Stimulated activated CD4-positive, alpha-beta T cell treated with anti-CD3 and anti-CD28 coated beads, Interleukin-12 subunit alpha, Interleukin-12 subunit beta, amount 100 ng/mL, for 4 hours (primary cell): ENCODE measurements at regions not wholly inside any gene's neighbourhood (a gene's known extent, or its start where the extent isn't known, plus 50 kb on each side); places are given as distances from the start of the nearest gene placed in this dataset.
"Not testable (repeated sequence)": the region's sequence is repeated elsewhere in the genome, so short reads cannot be mapped to it uniquely, and the experiment has no call there.

Source experiments
- DNase-seq: peaks from one replicate; pipeline ENCODE4 v3.0.0-alpha.2; 2020

DNA sequence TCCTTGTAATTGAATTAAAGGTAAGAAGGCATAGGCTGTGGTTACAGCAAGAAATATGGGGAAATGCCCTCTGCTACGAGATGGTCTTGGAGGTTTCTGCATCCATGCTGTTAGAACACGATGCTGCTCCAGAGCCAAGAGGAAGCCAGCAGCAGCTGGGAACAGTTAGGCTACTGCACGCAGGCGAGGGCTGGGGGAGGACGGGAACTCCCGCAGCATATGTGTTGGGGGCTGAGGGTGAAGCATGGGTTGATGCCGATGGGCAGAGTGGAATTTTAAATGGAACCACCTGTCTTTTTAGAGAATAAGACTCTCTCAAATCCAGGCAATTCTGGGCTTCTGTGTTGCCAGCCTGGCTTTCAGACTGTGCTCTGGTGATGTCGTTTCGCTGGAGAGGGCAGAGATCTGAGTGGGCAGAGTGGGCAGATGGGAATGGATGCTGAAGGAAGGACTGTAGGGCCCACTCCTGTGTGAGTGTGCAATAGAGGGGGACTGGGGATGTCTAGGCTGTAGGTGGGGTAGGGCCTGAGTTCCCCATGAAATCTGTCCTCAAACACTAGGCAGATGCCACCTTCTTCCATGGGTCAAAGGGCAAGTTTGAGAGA is 417.0 kb upstream of the TPM1 start:
- no peak for DNase-seq

- DNase-seq, result no peak
These were observed 415.6 kb upstream of the TPM1 start for GRCh38 chr15:62626903-62627302.

- DNase-seq, result no peak
These were observed 411.3 kb upstream of the TPM1 start for GRCh38 chr15:62631076-62631724.

DNA sequence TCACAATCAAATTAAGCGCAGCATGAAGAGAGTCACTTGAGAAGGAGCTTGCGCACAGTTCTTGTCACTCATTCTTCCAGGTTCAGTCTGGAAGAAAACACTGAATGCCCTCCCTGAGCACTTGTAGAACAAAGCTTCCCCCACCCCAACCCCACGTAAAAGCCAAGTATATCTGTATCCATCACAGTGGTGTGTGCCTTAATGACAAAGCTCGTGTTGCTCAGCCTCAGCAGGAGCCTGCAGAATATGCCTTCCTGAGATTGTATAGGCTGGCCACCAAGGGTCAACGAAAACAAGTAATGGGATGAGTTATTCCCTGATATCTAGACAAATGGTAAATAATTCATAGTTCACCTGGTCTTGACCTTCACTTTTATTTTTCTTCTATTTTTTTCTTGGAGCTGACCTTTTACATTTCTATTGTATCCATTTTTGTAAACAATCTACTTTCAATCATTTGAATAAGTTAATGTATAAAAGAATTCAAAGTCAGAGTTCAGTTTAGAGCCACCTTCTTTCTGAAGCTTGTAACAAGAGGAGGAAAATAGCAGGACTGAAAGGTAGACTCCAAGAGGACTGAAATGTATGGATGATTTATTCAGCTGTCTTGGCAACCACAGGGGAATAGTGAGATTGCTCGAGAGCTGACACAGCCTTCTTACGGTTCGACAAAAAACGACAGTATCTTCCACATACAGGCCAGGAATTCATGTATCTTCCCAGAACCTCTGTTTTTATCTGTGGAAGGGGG is 405.5 kb upstream of the TPM1 start:
- DNase-seq, result no peak

- no peak for DNase-seq
These were observed 405.0 kb upstream of the TPM1 start for GRCh38 chr15:62637574-62637897.

- DNase-seq, result no peak
These were observed 404.5 kb upstream of the TPM1 start for GRCh38 chr15:62637950-62638619.

- no peak for DNase-seq
These were observed 403.1 kb upstream of the TPM1 start for GRCh38 chr15:62639432-62639831.

DNA sequence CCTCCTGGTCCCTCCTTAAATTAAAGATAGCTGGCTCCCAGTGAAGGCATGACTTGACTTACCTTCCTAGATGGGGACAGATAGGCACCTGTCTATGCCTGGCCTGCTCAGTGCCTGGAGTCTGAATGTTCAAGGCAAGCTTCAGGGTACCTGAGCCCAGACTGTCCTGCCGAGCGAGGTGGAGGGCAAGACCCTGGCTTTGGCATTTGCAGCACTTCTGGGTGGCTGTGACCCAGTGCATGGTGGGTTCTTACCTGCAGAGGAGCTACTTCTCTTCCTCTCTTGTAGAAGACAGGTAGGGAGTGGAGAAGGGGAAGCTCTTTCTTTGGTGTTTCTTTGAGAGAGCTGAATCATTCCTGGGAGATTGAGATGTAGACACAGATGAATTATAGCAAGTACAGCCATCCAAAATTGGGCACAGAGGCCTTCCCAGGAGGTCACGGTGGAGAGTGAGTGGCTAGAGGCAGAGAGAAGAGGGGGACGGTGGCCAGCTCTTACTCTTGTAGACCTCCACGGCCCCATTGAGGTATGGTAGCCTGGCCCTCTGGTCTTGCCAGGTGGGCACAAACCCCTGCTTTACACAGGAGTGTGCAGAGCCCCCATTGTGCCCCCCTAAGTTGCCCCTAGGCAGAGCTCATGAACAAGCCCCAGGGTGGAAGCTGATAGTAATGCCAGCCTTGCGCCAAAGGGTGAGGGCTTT is 402.5 kb upstream of the TPM1 start:
- no peak for DNase-seq

DNA sequence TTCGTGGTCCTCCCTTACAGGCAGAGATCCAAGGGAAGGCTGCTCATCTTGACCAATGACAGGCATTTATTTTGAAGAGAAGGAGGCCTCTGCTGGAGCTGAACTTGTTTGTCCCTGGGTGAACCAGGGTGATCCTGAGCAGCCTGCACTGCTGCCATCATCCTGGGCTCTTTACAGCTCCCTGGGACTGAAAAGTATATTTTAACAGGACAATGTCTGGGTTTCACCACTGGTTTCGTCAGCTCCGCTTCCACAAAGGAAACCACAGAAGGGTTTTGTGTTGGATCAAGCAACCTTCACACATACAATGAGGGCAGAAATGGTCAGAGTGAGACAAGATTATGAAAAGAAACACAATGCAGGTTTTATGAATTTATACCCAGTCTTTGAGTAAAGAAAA is 400.7 kb upstream of the TPM1 start:
- DNase-seq, result no peak

GRCh38 chr15:62643572-62643971 is 399.0 kb upstream of the TPM1 start:
- DNase-seq, result no peak

GRCh38 chr15:62644216-62644888 is 398.2 kb upstream of the TPM1 start:
- no peak for DNase-seq

GRCh38 chr15:62644889-62645742 is 397.4 kb upstream of the TPM1 start:
- no peak for DNase-seq

DNA sequence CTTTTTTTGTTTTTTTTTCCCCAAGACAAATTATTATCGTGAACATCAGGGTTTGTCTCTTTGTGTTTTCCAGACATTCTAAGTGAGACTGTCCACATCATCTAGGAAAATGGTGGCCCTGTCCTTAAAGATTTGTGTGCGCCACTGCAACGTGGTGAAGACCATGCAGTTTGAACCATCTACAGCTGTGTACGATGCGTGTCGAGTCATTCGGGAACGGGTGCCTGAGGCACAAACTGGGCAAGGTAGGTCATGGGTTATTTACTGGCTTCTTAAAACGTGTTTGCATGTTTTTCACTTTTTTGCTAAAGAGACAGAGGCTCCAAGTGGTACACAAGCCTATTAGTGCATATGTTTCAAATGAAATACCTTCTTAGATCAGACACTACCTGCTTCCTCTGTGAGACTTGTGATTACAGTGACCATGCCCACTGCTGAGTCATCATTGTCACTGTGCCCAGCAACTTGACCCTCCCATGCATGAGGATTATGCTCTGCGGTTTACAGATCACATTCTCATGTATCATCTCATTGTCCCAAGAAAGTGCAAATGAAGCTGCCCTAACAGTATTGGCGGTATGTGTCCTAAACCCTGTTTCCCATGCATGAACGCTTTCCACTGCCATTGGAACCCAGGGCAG is 395.2 kb upstream of the TPM1 start:
- DNase-seq, result no peak

DNA sequence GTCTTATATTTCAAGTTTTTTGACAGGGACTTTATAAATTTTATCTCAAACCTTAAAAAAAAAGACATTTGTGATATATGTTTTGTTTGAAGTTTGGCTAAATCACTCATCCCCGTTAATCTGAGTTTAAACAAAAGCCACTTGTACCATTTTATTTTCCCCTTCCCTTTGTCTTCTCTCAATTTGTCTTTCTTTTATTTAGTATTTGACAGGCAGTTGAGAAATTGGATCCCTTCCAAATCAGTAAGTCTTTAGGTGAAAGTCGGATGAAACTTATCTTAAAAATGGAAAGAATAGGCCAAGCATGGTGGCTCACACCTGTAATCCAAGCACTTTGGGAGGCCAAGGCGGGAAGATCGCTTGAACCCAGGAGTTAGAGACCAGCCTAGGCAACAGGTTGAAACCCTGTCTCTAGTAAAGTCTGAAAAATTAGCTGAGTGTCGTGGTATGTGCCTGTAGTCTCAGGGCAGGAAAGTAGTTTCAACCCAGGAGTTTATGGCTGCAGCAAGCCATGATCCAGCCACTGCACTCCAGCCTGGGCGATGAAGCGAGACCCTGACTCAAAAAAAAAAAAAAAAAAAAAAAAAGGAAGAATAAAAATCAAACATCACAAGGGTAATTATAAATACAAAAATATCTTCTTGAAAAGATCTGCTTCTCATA is 394.6 kb upstream of the TPM1 start:
- no peak for DNase-seq

DNA sequence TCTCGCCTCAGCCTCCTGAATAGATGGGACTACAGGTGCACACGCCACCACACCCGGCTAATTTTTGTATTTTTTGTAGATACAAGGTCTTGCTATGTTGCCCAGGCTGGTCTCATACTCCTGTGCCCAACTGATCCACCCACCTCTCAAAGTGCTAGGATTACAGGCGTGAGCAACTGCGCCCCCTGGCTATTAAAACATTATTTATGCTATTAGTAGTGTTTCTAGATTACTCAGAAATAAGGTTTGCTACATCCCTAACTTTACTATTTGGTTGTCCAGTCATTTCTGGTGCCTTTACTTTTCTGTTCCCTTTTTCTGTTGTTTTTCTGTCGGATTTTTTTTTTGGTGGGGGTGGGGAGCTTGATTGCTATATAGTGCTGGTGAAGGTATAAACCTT is 393.6 kb upstream of the TPM1 start:
- no peak for DNase-seq

DNA sequence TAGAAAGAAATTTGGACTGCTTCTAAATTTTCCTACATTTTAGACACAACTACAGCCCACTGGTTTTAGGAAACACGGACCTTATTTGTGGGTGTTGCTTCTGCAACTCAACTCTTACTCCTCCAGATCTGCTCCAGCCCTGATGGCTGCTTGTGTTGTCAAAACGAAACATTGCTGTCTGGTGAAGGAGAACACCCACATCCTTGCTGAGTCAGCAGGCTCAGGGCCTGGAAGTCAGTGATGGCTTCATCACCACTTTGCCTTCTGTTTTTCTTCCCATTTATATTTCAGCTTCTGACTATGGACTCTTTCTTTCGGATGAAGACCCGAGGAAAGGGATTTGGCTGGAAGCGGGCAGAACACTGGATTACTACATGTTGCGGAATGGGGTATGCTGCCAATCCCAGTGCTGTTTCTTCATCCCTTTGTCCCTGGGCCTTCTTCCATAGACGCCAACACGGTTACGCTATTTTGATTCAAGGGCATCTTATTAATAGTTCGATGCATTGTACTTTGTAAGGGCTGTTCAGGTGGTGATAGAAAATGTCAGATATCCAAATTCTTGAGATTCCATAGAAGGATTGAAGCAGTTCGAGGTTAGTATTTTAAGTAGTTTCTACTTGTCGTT is 392.6 kb upstream of the TPM1 start:
- DNase-seq, result peak; percentile 2

GRCh38 chr15:62653122-62653521 is 389.4 kb upstream of the TPM1 start:
- no peak for DNase-seq

DNA sequence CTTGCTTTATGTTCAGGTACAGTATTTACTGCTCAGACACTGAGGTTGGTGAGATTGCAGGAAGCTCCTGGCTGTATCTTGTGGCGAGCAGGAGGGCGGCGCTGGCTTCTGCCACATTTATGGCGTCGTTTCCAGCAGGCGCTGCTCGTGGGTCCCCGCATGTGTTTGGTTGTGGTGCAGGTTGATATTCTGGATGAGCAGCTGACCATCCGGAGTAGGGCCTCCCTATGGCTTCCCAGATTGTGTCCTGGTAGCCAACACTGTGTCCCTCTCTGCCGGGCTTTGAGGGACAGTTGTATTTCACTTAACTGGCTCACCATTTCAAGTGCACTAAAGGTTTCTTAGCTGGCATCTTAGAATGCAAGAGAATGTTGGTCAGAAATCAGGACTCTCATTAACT is 386.5 kb upstream of the TPM1 start:
- DNase-seq, result no peak

DNA sequence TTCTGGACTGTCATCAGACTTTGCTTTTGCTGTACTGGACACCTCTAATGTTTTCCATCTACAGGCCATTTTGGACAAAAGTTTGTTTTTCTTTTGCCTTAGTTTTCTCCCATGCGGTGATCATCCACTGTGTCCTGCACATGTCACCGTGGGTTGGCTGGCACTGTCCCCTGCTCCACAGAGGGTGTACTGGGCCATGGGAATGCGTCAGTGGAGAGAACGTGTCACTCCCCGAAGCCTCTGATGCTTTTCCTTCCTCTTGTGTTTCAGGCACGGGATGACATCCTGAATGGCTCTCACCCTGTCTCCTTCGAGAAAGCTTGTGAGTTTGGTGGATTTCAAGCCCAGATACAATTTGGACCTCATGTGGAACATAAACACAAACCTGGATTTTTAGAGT is 385.0 kb upstream of the TPM1 start:
- DNase-seq, result not testable (repeated sequence)

GRCh38 chr15:62658498-62658897 is 384.0 kb upstream of the TPM1 start:
- DNase-seq, result no peak
